Ovary (tissue), 3 donors: ENCODE measurements at regions not wholly inside any gene's neighbourhood (a gene's known extent, or its start where the extent isn't known, plus 50 kb on each side); places are given as distances from the start of the nearest gene placed in this dataset.

Experiments
- CTCF ChIP-seq, 3 donors: fragments of 450-650 bp in 2 of 3; fragments of 200-600 bp in 1 of 3; IDR thresholded peaks; one replicate each; pipeline versions ENCODE4 v1.5.1 to v1.8.0; 2016 to 2022; ENCODE audit warnings: antibody characterized with exemption in 3 of 3, mild to moderate bottlenecking in 1 of 3
- POLR2A ChIP-seq: fragments of 450-650 bp; IDR thresholded peaks from one replicate; pipeline ENCODE4 v1.6.1; 2017; ENCODE audit warnings: antibody characterized with exemption, mild to moderate bottlenecking, moderate library complexity
- donor health status: DM: no; HTN: no; CAD: no.

- TF ChIP-seq CTCF (IDR thresholded peaks at IDR 0.05) (no peak), POLR2A (no peak)
Measured at GRCh38 chr4:166655705-166656104, 578.6 kb downstream of the SPOCK3 start.
